ENCODE measurements at regions not wholly inside any gene's neighbourhood (a gene's known extent, or its start where the extent isn't known, plus 50 kb on each side); places are given as distances from the start of the nearest gene placed in this dataset.

- Histone ChIP-seq H3K36me3 (no peaks in the 10 kb centered on the region), H3K4me3 (no peak overlapping the region), H3K4me1 (peaks cover 0 to 8% of the 10 kb centered on the region in 2 donors), H3K9me3 (peaks cover 0 to 5% of the 10 kb centered on the region in 2 donors), H3K27ac (no peak overlapping the region), H3K27me3 (peaks cover 0 to 5% of the 10 kb centered on the region in 2 donors)
- TF ChIP-seq CTCF (IDR thresholded peaks at IDR 0.05), result no peak
- ATAC-seq (no peak), DNase-seq (no peak)
- intact Hi-C loops (cut with DNase I), result no loop called here
These were observed 297.5 kb upstream of the FOXF1 start for GRCh38 chr16:86212706-86213436.

- Histone ChIP-seq H3K4me3 (no peak overlapping the region), H3K27me3 (peaks cover 0 to 5% of the 10 kb centered on the region in 2 donors), H3K9me3 (peaks cover 0 to 5% of the 10 kb centered on the region in 2 donors), H3K27ac (peak overlapping the region in 1 of 2 donors; percentile 55), H3K36me3 (no peaks in the 10 kb centered on the region), H3K4me1 (peaks cover 0 to 8% of the 10 kb centered on the region in 2 donors)
- no peak for TF ChIP-seq CTCF (IDR thresholded peaks at IDR 0.05)
- DNase-seq, result no peak
- ATAC-seq, result no peak
- intact Hi-C loops (cut with DNase I), result no loop called here
These were observed 296.7 kb upstream of the FOXF1 start for GRCh38 chr16:86213437-86214205.

- no peaks in the 10 kb centered on the region for H3K36me3 ChIP-seq
- peak overlapping the region; percentile 26 to 55 for H3K27ac ChIP-seq
- TF ChIP-seq CTCF (IDR thresholded peaks at IDR 0.05), result no peak
- DNase-seq (no peak), ATAC-seq (peak; percentile 27)
- H3K27me3 ChIP-seq, result peaks cover 0 to 5% of the 10 kb centered on the region in 2 donors
- no peak overlapping the region for H3K4me3 ChIP-seq
- intact Hi-C loops (cut with DNase I), result no loop called here
- peaks cover 0 to 5% of the 10 kb centered on the region in 2 donors for H3K9me3 ChIP-seq
- H3K4me1 ChIP-seq, result peaks cover 0 to 8% of the 10 kb centered on the region in 2 donors
These were observed 295.7 kb upstream of the FOXF1 start for GRCh38 chr16:86214326-86215232.

GRCh38 chr16:86215233-86215978 is 294.9 kb upstream of the FOXF1 start:
- intact Hi-C loops (cut with DNase I), result no loop called here
- peaks cover 0 to 5% of the 10 kb centered on the region in 2 donors for H3K9me3 ChIP-seq
- H3K4me1 ChIP-seq, result peaks cover 0 to 8% of the 10 kb centered on the region in 2 donors
- DNase-seq (no peak), ATAC-seq (no peak)
- peaks cover 0 to 5% of the 10 kb centered on the region in 2 donors for H3K27me3 ChIP-seq
- H3K27ac ChIP-seq, result peak overlapping the region; percentile 26 to 55
- H3K4me3 ChIP-seq, result no peak overlapping the region
- no peaks in the 10 kb centered on the region for H3K36me3 ChIP-seq
- TF ChIP-seq CTCF (IDR thresholded peaks at IDR 0.05), result no peak
